Upper lobe of right lung (tissue), 1 donor: ENCODE measurements at regions not wholly inside any gene's neighbourhood (a gene's known extent, or its start where the extent isn't known, plus 50 kb on each side); places are given as distances from the start of the nearest gene placed in this dataset.
"Not testable (repeated sequence)": the region's sequence is repeated elsewhere in the genome, so short reads cannot be mapped to it uniquely, and the experiment has no call there.

Source experiments
- ATAC-seq: fragments of 200-7000 bp; cut with Tn5 transposase; one replicate; pipeline ENCODE4 v1.9.1; 2020; ENCODE audit warnings: mild to moderate bottlenecking, moderate library complexity
- DNase-seq: peaks from one replicate; pipeline ENCODE4 v3.0.0-alpha.2; 2020
- H3K27ac ChIP-seq: fragments of 200-600 bp; one replicate; pipeline ENCODE4 v1.8.0; 2022
- H3K27me3 ChIP-seq: fragments of 200-600 bp; one replicate; pipeline ENCODE4 v1.8.0; 2022; ENCODE audit warnings: mild to moderate bottlenecking
- H3K36me3 ChIP-seq: fragments of 200-600 bp; one replicate; pipeline ENCODE4 v1.8.0; 2022
- H3K4me1 ChIP-seq: fragments of 200-600 bp; one replicate; pipeline ENCODE4 v1.8.0; 2022
- H3K4me3 ChIP-seq: fragments of 200-600 bp; one replicate; pipeline ENCODE4 v1.8.0; 2022; ENCODE audit warnings: mild to moderate bottlenecking
- H3K9me3 ChIP-seq: fragments of 200-600 bp; one replicate; pipeline ENCODE4 v1.8.0; 2022
- CTCF ChIP-seq: fragments of 200-600 bp; IDR thresholded peaks from one replicate; pipeline ENCODE4 v1.8.0; 2022; ENCODE audit warnings: antibody characterized with exemption
- intact Hi-C: fragments of 100-400 bp; cut with DNase I; formaldehyde crosslinking; loops from one replicate; pipeline ENCODE4 v1.11.0; 2022
- donor health status: DM: no; HTN: yes; CAD: no; lungs with severe emphysema.

DNA sequence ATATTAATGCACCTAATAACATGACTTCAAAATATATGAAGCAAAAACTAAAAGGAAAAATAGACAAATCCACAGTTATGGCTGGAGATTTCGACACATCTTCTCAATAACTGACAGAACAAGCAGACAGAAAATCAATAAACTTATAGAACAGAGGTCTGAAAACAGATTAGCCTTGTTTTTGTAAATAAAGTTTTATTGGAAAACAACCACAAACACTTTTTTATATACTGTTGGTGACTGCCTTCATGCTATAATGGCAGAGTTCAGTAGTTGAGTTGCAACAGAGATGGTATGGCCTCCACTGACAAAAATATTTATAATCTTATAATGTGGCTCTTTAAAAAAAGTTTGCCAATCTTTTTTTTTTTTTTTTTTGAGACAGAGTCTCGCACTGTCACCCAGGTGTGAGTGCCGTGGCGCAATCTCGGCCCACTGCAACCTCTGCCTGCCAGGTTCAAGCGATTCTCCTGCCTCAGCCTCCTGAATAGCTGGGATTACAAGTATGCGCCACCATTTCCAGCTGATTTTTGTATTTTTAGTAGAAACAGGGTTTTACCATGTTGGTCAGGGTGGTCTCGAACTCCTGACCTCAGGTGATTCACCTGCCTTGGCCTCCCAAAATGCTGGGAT, 52.2 kb upstream of the GATA2 start:
- intact Hi-C loops = no loop called here
- no peaks in the 10 kb centered on the region for H3K36me3 ChIP-seq
- no peak overlapping the region for H3K27ac ChIP-seq
- no peaks in the 10 kb centered on the region for H3K27me3 ChIP-seq
- ATAC-seq (no peak), DNase-seq (no peak)
- no peaks in the 10 kb centered on the region for H3K9me3 ChIP-seq
- peaks cover 5% of the 10 kb centered on the region for H3K4me1 ChIP-seq
- no peak overlapping the region for H3K4me3 ChIP-seq
- TF ChIP-seq CTCF = no peak

- Histone ChIP-seq H3K9me3 (no peaks in the 10 kb centered on the region), H3K4me3 (no peak overlapping the region), H3K27ac (no peak overlapping the region), H3K36me3 (no peaks in the 10 kb centered on the region), H3K4me1 (peaks cover 5% of the 10 kb centered on the region), H3K27me3 (no peaks in the 10 kb centered on the region)
- TF ChIP-seq CTCF = no peak
- ATAC-seq (no peak), DNase-seq (no peak)
- intact Hi-C loops = no loop called here
Observed at GRCh38 chr3:128544190-128544589, 51.2 kb upstream of the GATA2 start.

DNA sequence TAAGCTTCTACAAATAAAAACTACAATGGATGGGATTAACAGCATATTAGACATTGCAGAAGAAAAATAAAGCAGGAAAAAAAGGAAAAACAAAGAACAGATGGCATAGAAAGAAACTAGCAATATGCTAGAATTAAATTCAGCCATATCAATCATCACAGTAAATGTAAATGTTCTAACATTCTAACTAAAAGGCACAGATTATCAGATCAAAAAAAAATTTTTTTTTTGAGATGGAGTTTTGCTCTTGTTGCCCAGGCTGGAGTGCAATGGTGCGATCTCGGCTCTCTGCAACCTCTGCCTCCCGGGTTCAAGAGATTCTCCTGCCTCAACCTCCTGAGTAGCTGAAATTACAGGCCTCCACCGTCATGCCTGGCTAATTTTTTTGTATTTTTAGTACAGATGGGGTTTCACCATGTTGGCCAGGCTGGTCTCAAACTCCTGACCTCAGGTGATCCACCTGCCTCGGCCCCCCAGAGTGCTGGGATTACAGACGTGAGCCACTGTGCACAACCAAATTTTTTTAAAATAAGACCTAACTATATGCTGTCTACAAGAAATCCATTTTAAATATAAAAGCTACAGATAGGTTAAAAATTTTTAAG, 50.7 kb upstream of the GATA2 start:
- intact Hi-C loops, H3K9me3 ChIP-seq, H3K27ac ChIP-seq, ATAC-seq, DNase-seq, H3K4me3 ChIP-seq, H3K27me3 ChIP-seq, H3K4me1 ChIP-seq, H3K36me3 ChIP-seq: not testable (repeated sequence)
